ENCODE measurements at regions not wholly inside any gene's neighbourhood (a gene's known extent, or its start where the extent isn't known, plus 50 kb on each side); places are given as distances from the start of the nearest gene placed in this dataset.

DNA sequence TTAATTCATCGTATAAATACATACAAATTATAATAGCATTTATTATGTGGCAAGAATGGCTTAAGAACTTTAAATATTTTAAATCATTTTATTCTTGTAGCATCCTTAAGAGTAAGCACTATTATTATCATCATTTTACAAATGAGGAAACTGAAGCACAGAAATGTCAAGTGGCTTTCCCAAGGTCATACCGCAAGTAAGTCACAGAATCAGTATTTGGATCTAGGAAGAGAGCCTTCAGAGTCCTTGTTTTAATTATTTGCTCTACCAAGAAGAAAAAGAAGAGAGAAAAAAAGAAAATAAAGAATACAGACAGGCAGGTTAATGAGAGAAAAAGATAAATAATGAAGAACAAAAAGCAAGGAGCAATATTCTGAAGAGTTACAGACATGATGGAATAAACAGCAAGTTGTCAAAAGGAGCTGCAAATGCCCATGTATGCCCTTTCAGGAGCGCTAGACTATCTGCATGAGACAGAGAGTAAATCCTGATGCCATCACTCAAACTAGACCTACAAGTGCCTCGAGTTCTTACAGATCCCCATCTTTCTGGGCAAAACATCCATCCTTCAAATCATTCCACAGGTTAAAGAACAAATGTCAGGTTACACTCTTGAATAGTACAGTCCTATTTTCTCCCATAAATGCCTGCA lies 57.8 kb upstream of the ETAA1 start:
- no peak for DNase-seq (ENCODE audit: low spot score)

DNA sequence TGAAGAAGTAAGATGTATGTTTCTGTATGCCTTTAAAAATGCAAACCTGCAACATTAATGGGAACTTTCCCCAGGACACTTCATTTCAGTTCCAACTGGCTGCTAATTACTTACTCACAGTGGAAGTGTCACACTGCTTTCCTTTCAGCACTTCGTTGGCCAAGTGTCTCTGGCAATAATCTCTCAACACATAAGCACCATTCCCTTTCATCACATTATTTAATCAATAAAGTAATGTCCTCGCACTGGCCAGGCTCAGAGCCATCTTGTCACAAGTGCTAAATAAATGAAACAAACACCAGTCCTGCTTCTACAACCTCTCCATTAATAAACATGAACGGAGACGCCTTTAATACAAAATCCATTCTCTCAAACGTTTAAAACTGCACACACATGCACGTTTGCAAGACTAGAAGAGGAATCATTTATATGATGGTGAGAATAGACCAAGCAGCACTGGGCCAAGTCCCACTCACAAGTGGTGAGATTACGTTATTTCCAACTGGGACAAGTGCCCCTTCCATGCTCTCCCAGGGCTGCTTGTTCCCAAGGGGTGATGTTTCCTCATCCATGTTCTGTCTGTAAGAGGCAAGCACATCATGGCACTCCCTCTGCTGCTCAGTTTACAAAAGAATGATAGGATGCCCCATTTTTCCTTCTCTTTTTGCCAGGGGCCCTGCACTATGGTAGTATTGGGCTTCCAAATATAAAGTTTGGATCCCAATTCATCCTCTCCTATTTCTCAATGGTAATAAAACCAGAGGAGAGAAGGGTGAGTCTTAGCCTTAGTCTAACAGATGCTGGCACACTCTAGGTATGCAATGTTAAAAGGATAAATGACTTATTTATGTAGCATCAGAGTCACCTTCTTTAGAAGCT lies 56.8 kb upstream of the ETAA1 start:
- DNase-seq (ENCODE audit: low spot score): no peak

- no peak for DNase-seq (ENCODE audit: low spot score)
These were observed 56.2 kb upstream of the ETAA1 start for GRCh38 chr2:67341012-67341318.

DNA sequence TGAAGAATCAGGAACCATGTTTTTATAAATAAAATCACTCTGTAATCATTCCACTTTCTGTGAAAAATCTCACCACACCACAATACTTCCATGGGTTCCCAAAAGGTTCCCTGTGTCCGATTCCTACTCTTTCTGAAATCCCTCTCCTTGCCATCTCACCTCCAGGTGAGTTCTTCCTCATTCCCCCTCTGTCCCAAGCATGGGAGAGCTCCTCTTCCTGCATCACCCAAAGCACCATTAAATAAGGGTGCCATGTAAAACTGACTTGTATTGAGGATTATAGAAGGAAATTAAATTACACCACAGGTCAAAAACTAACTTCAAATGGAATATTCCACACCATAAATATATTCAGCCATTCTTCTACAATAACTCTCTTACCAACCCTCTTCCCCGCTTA lies 55.8 kb upstream of the ETAA1 start:
- no peak for DNase-seq (ENCODE audit: low spot score)

- DNase-seq (ENCODE audit: low spot score): no peak
These were observed 54.7 kb upstream of the ETAA1 start for GRCh38 chr2:67342394-67342793.

DNA sequence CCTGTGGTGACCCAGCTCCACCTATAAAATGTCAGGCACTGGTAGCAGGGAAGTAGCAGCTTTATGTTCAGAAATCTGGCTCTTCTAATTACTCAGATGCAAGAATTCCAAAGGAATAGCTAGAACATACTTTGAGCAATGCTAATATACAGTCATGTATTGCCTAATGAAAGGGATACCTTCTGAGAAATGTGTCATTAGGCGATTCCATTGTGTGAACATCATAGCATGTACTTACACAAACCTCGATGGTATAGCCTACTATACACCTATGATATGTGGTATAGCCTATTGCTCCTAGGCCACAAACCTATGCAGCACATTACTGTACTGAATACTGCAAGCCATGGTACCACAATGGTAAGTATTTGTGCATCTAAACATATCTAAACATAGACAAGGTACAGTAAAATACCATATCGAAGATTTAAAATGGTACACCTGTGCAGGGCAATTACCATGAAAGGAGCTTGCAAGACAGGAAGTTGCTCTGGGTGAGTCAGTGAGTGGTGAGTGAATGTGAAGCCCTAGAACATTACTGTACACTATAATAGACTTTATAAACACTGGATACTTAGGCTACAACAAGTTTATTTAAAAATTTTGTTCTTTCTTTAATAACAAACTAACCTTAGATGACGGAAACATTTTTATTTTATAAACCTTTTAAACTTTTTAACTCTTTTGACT lies 50.3 kb upstream of the ETAA1 start:
- DNase-seq (ENCODE audit: low spot score): no peak
